HCT116 (cell line): ENCODE measurements at regions not wholly inside any gene's neighbourhood (a gene's known extent, or its start where the extent isn't known, plus 50 kb on each side); places are given as distances from the start of the nearest gene placed in this dataset.

Experiments
- ATAC-seq: fragments of 200-7000 bp; cut with Tn5 transposase; 2 replicates; pipeline ENCODE4 v1.9.1; 2020; ENCODE audit warnings: mild to moderate bottlenecking, moderate library complexity
- BruUV-seq: library from RNA; stranded (reverse); fragments of 400-500 nt; replicated peaks from 2 replicates; lab custom pipeline; 2021; lab: Mats Ljungman, UMichigan
- CTCF ChIA-PET: fragments of 300-600 bp; sonication (Branson Sonifier 250); formaldehyde crosslinking; loops from one replicate; lab custom pipeline; 2021; ENCODE audit warnings: antibody characterized with exemption; lab: Charles Lee
- POLR2A ChIA-PET: fragments of 300-600, 350-600 bp; sonication (Branson Sonifier 250); formaldehyde crosslinking; loops from one replicate; lab custom pipeline; 2021; ENCODE audit warnings: antibody characterized with exemption; lab: Charles Lee
- RAD21 ChIA-PET, 2 experiments: fragments of 300-600 bp; sonication (Branson Sonifier 250); formaldehyde crosslinking; loops; one replicate each; lab custom pipeline; 2023; ENCODE audit warnings: low total read pairs in 2 of 2; ENCODE audit not compliant: uncharacterized antibody in 2 of 2, unreplicated experiment in 2 of 2, low non-redundant PET in 1 of 2; lab: Charles Lee
- DNase-seq: peaks from one replicate; pipeline ENCODE4 v3.0.0-alpha.2; 2010; ENCODE audit warnings: low read depth, low spot score
- H2AFZ ChIP-seq: fragments of 200-600 bp; shearing (Covaris generic), sonication (generic); 2 replicates; pipeline ENCODE4 v1.6.1; 2017; ENCODE audit warnings: low read depth, mixed run types, mixed read lengths, antibody characterized with exemption, low read length; ENCODE audit not compliant: poor library complexity, severe bottlenecking
- H3K27ac ChIP-seq: 2 replicates; pipeline ENCODE4 v1.5.1; 2012; ENCODE audit warnings: low read depth, low read length
- H3K27me3 ChIP-seq: fragments of 200-600 bp; sonication (generic); 2 replicates; pipeline ENCODE4 v1.6.1; 2016; ENCODE audit warnings: mixed run types, low read length, mixed read lengths; ENCODE audit not compliant: insufficient read depth
- H3K36me3 ChIP-seq, 2 experiments: fragments of 200-500 bp in 1 of 2; fragments of 200-600 bp in 1 of 2; sonication (Bioruptor generic) in 1 of 2; sonication (generic) in 1 of 2; 2 replicates each; pipeline versions ENCODE4 v1.5.1 to v1.6.1; 2014 to 2016; ENCODE audit warnings: low read length in 2 of 2, inconsistent platforms in 1 of 2, mixed read lengths in 1 of 2, mixed run types in 1 of 2; ENCODE audit not compliant: insufficient read depth in 2 of 2, control insufficient read depth in 1 of 2
- H3K4me1 ChIP-seq, 2 experiments: fragments of 200-600 bp in 1 of 2; sonication (generic) in 1 of 2; 2 replicates each; pipeline versions ENCODE4 v1.5.1 to v1.6.1; 2012 to 2017; ENCODE audit warnings: low read length in 2 of 2, inconsistent platforms in 1 of 2, mild to moderate bottlenecking in 1 of 2, mixed read lengths in 1 of 2, mixed run types in 1 of 2, moderate library complexity in 1 of 2; ENCODE audit not compliant: insufficient read depth in 2 of 2, control insufficient read depth in 1 of 2
- H3K4me2 ChIP-seq: fragments of 200-600 bp; sonication (generic); 2 replicates; pipeline ENCODE4 v1.6.1; 2017; ENCODE audit warnings: mixed run types, low read length, mixed read lengths
- H3K4me3 ChIP-seq, 2 experiments: fragments of 200-600 bp in 1 of 2; sonication (generic) in 1 of 2; replicated peaks in 1 of 2; 2 replicates each; pipeline ENCODE4 v1.5.1; 2011 to 2016; ENCODE audit warnings: low read length in 2 of 2, control low read depth in 1 of 2, low read depth in 1 of 2, mild to moderate bottlenecking in 1 of 2, mixed read lengths in 1 of 2, mixed run types in 1 of 2
- H3K79me2 ChIP-seq: fragments of 200-600 bp; sonication (generic); 2 replicates; pipeline ENCODE4 v1.6.1; 2017; ENCODE audit warnings: mild to moderate bottlenecking, mixed run types, low read length, moderate library complexity, mixed read lengths; ENCODE audit not compliant: insufficient read depth
- H3K9ac ChIP-seq: fragments of 200-600 bp; sonication (generic); 2 replicates; pipeline ENCODE4 v1.6.1; 2016; ENCODE audit warnings: low read length, mixed read lengths
- H3K9me2 ChIP-seq: fragments of 200-600 bp; sonication (generic), shearing (Covaris generic); 2 replicates; pipeline ENCODE4 v1.6.1; 2017; ENCODE audit warnings: mixed run types, mild to moderate bottlenecking, moderate library complexity; ENCODE audit not compliant: insufficient read depth
- H3K9me3 ChIP-seq, 2 experiments: fragments of 200-500 bp in 1 of 2; fragments of 200-600 bp in 1 of 2; sonication (Bioruptor generic) in 1 of 2; sonication (generic) in 1 of 2; 2 replicates each; pipeline ENCODE4 v1.6.1; 2014 to 2017; ENCODE audit warnings: low read length in 2 of 2, mixed read lengths in 2 of 2, inconsistent platforms in 1 of 2, low read depth in 1 of 2, mild to moderate bottlenecking in 1 of 2, mixed run types in 1 of 2, moderate library complexity in 1 of 2; ENCODE audit not compliant: control insufficient read depth in 1 of 2, insufficient read depth in 1 of 2
- H4K20me1 ChIP-seq: fragments of 200-600 bp; sonication (generic), shearing (Covaris generic); 2 replicates; pipeline ENCODE4 v1.6.1; 2017; ENCODE audit warnings: mixed run types, mild to moderate bottlenecking, moderate library complexity; ENCODE audit not compliant: insufficient read depth
- ATF3 ChIP-seq: IDR thresholded peaks from 2 replicates; pipeline ENCODE4 v1.6.1; 2012
- CEBPB ChIP-seq: IDR thresholded peaks from 2 replicates; pipeline ENCODE4 v1.6.1; 2012; ENCODE audit warnings: low read depth
- EGR1 ChIP-seq: IDR thresholded peaks from 2 replicates; pipeline ENCODE4 v1.6.1; 2012; ENCODE audit warnings: low read depth
- ELF1 ChIP-seq: IDR thresholded peaks from 2 replicates; pipeline ENCODE4 v1.6.1; 2012; ENCODE audit warnings: low read depth, borderline replicate concordance
- EZH2 ChIP-seq: fragments of 200-600 bp; sonication (generic); IDR thresholded peaks from 2 replicates; pipeline ENCODE4 v1.6.1; 2017; ENCODE audit warnings: antibody characterized with exemption, mixed run types
- EZH2phosphoT487 ChIP-seq: fragments of 200-600 bp; IDR thresholded peaks from 2 replicates; pipeline ENCODE4 v1.6.1; 2018; ENCODE audit warnings: antibody characterized with exemption, borderline replicate concordance
- JUND ChIP-seq: IDR thresholded peaks from 2 replicates; pipeline ENCODE4 v1.6.1; 2012
- POLR2AphosphoS5 ChIP-seq: IDR thresholded peaks from 2 replicates; pipeline ENCODE4 v1.6.1; 2011; ENCODE audit warnings: mild to moderate bottlenecking, low read depth, low read length, moderate library complexity
- RAD21 ChIP-seq: IDR thresholded peaks from 2 replicates; pipeline ENCODE4 v1.6.1; 2012; ENCODE audit warnings: low read depth, mild to moderate bottlenecking
- REST ChIP-seq: IDR thresholded peaks from 2 replicates; pipeline ENCODE4 v1.6.1; 2012; ENCODE audit warnings: low read depth
- SIN3A ChIP-seq: IDR thresholded peaks from 2 replicates; pipeline ENCODE4 v1.6.1; 2012; ENCODE audit warnings: low read depth
- TCF7L2 ChIP-seq: IDR thresholded peaks from 2 replicates; pipeline ENCODE4 v1.7.0; 2011; ENCODE audit warnings: borderline replicate concordance, inconsistent platforms; ENCODE audit not compliant: insufficient read depth, insufficient read length; ENCODE audit errors: extremely low read depth
- YY1 ChIP-seq: IDR thresholded peaks from 2 replicates; pipeline ENCODE4 v1.6.1; 2011; ENCODE audit warnings: low read length, low read depth, moderate library complexity, mild to moderate bottlenecking; ENCODE audit not compliant: insufficient replicate concordance; ENCODE audit errors: extremely low read depth
- ZFX ChIP-seq: fragments of 450-650 bp; IDR thresholded peaks from 2 replicates; pipeline ENCODE4 v1.6.1; 2017
- ZNF274 ChIP-seq: fragments of 200-500 bp; sonication (Bioruptor generic); IDR thresholded peaks from 2 replicates; pipeline ENCODE4 v1.6.1; 2014; ENCODE audit warnings: mild to moderate bottlenecking, low read depth, low read length, inconsistent platforms
- intact Hi-C: fragments of 100-400 bp; cut with micrococcal nuclease; formaldehyde crosslinking; loops from 2 replicates; pipeline ENCODE4 v1.10.0; 2022

- no peaks in the 10 kb centered on the region for H3K9me3 ChIP-seq
- no peak overlapping the region for H2AFZ ChIP-seq
- ChIA-PET RAD21 (no interaction called here), POLR2A (no interaction called here), CTCF (no interaction called here)
- H3K27me3 ChIP-seq, result no peaks in the 10 kb centered on the region; the same call in 1 of the 2 replicates
- no peak overlapping the region for H3K9ac ChIP-seq
- DNase-seq (no peak), ATAC-seq (no peak)
- no peak overlapping the region for H3K27ac ChIP-seq
- no peak for TF ChIP-seq EZH2phosphoT487
- no peak for TF ChIP-seq EZH2
- no peak for TF ChIP-seq ZNF274
- no peak for TF ChIP-seq CEBPB
- no peak for TF ChIP-seq RAD21
- TF ChIP-seq EGR1, result no peak
- no peak for TF ChIP-seq ATF3
- TF ChIP-seq ELF1, result no peak
- TF ChIP-seq ZFX, result no peak
- no peak for TF ChIP-seq TCF7L2
- no peak for TF ChIP-seq POLR2AphosphoS5
- TF ChIP-seq REST, result no peak
- no peak for TF ChIP-seq SIN3A
- TF ChIP-seq YY1, result no peak
- TF ChIP-seq JUND, result no peak
- intact Hi-C loops, result no loop called here
- H4K20me1 ChIP-seq, result no peaks in the 10 kb centered on the region
- no peaks in the 10 kb centered on the region for H3K9me2 ChIP-seq
- no peak overlapping the region for H3K4me2 ChIP-seq
- no peaks in the 10 kb centered on the region for H3K79me2 ChIP-seq
- BruUV-seq, result no TSS peak
- no peaks in the 10 kb centered on the region for H3K4me1 ChIP-seq
- H3K4me3 ChIP-seq, result no peak overlapping the region
- H3K36me3 ChIP-seq, result no peaks in the 10 kb centered on the region
Observed at GRCh38 chr18:47594621-47595086, 335.8 kb downstream of the SMAD2 start.
